H9 (cell line): ENCODE measurements at regions not wholly inside any gene's neighbourhood (a gene's known extent, or its start where the extent isn't known, plus 50 kb on each side); places are given as distances from the start of the nearest gene placed in this dataset.

Experiments used
- DNase-seq: peaks from one replicate; pipeline ENCODE4 v3.0.0-alpha.2; 2017
- H2AFZ ChIP-seq: one replicate; pipeline ENCODE4 v1.6.1; 2013; ENCODE audit warnings: mild to moderate bottlenecking, low read length, control low read depth, moderate library complexity
- H2AK5ac ChIP-seq: 2 replicates; pipeline ENCODE4 v1.6.1; 2013; ENCODE audit warnings: low read length, control low read depth, mixed read lengths; ENCODE audit not compliant: insufficient read length
- H2BK120ac ChIP-seq: one replicate; pipeline ENCODE4 v1.6.1; 2013; ENCODE audit warnings: low read depth, mild to moderate bottlenecking, low read length, control low read depth, inconsistent platforms; ENCODE audit not compliant: poor library complexity, severe bottlenecking
- H2BK12ac ChIP-seq: 2 replicates; pipeline ENCODE4 v1.6.1; 2013; ENCODE audit warnings: low read length, control low read depth, mixed read lengths, low read depth; ENCODE audit not compliant: insufficient read length
- H2BK15ac ChIP-seq: 2 replicates; pipeline ENCODE4 v1.6.1; 2013; ENCODE audit warnings: low read depth, low read length, control low read depth
- H2BK20ac ChIP-seq: one replicate; pipeline ENCODE4 v1.6.1; 2013; ENCODE audit warnings: low read depth, mild to moderate bottlenecking, low read length, control low read depth, inconsistent platforms; ENCODE audit not compliant: poor library complexity, severe bottlenecking
- H2BK5ac ChIP-seq: 2 replicates; pipeline ENCODE4 v1.6.1; 2013; ENCODE audit warnings: low read length, control low read depth, mixed read lengths; ENCODE audit not compliant: insufficient read length
- H3K14ac ChIP-seq: 2 replicates; pipeline ENCODE4 v1.6.1; 2013; ENCODE audit warnings: low read length, control low read depth; ENCODE audit not compliant: insufficient read depth
- H3K18ac ChIP-seq: 2 replicates; pipeline ENCODE4 v1.6.1; 2013; ENCODE audit warnings: low read depth, mild to moderate bottlenecking, mixed read lengths, low read length, control low read depth; ENCODE audit not compliant: insufficient read length
- H3K23ac ChIP-seq: 2 replicates; pipeline ENCODE4 v1.6.1; 2013; ENCODE audit warnings: low read length, control low read depth, mixed read lengths, low read depth; ENCODE audit not compliant: insufficient read length
- H3K23me2 ChIP-seq: 2 replicates; pipeline ENCODE4 v1.6.1; 2013; ENCODE audit warnings: low read depth, mild to moderate bottlenecking, mixed read lengths, low read length, control low read depth; ENCODE audit not compliant: insufficient read length, poor library complexity, severe bottlenecking
- H3K27ac ChIP-seq: 2 replicates; pipeline ENCODE4 v1.5.1; 2013; ENCODE audit warnings: low read length, control low read depth, mixed read lengths, low read depth; ENCODE audit not compliant: insufficient read length
- H3K27me3 ChIP-seq: 2 replicates; pipeline ENCODE4 v1.6.1; 2013; ENCODE audit warnings: low read length, control low read depth, inconsistent platforms; ENCODE audit not compliant: insufficient read depth
- H3K4ac ChIP-seq: 2 replicates; pipeline ENCODE4 v1.6.1; 2013; ENCODE audit warnings: low read depth, mild to moderate bottlenecking, control low read depth, inconsistent platforms, low read length, moderate library complexity
- H3K4me1 ChIP-seq: 2 replicates; pipeline ENCODE4 v1.6.1; 2013; ENCODE audit warnings: low read length, control low read depth, inconsistent platforms; ENCODE audit not compliant: insufficient read depth
- H3K4me2 ChIP-seq: 2 replicates; pipeline ENCODE4 v1.6.1; 2013; ENCODE audit warnings: low read length, control low read depth, mixed read lengths; ENCODE audit not compliant: insufficient read length, insufficient read depth
- H3K56ac ChIP-seq: 2 replicates; pipeline ENCODE4 v1.6.1; 2013; ENCODE audit warnings: low read depth, mild to moderate bottlenecking, mixed read lengths, low read length, control low read depth; ENCODE audit not compliant: insufficient read length
- H3K79me1 ChIP-seq: 2 replicates; pipeline ENCODE4 v1.6.1; 2013; ENCODE audit warnings: low read depth, mild to moderate bottlenecking, moderate library complexity, low read length, control low read depth, inconsistent platforms; ENCODE audit not compliant: insufficient read depth, poor library complexity, severe bottlenecking
- H3K79me2 ChIP-seq: 2 replicates; pipeline ENCODE4 v1.6.1; 2013; ENCODE audit warnings: low read length, control low read depth, inconsistent platforms; ENCODE audit not compliant: insufficient read depth
- H3K9ac ChIP-seq: 2 replicates; pipeline ENCODE4 v1.6.1; 2013; ENCODE audit warnings: low read length, control low read depth, mixed read lengths; ENCODE audit not compliant: insufficient read length; ENCODE audit errors: extremely low read depth
- H3K9me3 ChIP-seq: one replicate; pipeline ENCODE4 v1.6.1; 2013; ENCODE audit warnings: low read depth, low read length, inconsistent platforms; ENCODE audit not compliant: control insufficient read depth
- H3T11ph ChIP-seq: one replicate; pipeline ENCODE4 v1.6.1; 2013; ENCODE audit warnings: mild to moderate bottlenecking, low read length, control low read depth, inconsistent platforms
- H4K20me1 ChIP-seq: one replicate; pipeline ENCODE4 v1.6.1; 2013; ENCODE audit not compliant: control insufficient read depth, insufficient read length, insufficient read depth
- H4K5ac ChIP-seq: 2 replicates; pipeline ENCODE4 v1.6.1; 2013; ENCODE audit warnings: low read depth, mild to moderate bottlenecking, mixed read lengths, low read length, control low read depth; ENCODE audit not compliant: insufficient read length
- H4K8ac ChIP-seq: replicated peaks from 2 replicates; pipeline ENCODE4 v1.6.1; 2013; ENCODE audit warnings: low read length, control low read depth, mixed read lengths, low read depth; ENCODE audit not compliant: insufficient read length
- H4K91ac ChIP-seq: 2 replicates; pipeline ENCODE4 v1.6.1; 2013; ENCODE audit warnings: low read depth, mild to moderate bottlenecking, moderate library complexity, mixed read lengths, low read length, control low read depth; ENCODE audit not compliant: insufficient read length
- H3K27ac Mint-ChIP-seq, 3 experiments: 2 replicates in 2 of 3; 3 replicates in 1 of 3; pipeline ENCODE4 v1.8.0; 2020 to 2021; ENCODE audit warnings: mixed read lengths in 3 of 3, mild to moderate bottlenecking in 1 of 3, moderate library complexity in 1 of 3
- H3K27me3 Mint-ChIP-seq: 2 replicates; pipeline ENCODE4 v1.8.0; 2021; ENCODE audit warnings: low read depth, mild to moderate bottlenecking, moderate library complexity, mixed read lengths
- H3K36me3 Mint-ChIP-seq, 3 experiments: 2 replicates in 2 of 3; 3 replicates in 1 of 3; pipeline ENCODE4 v1.8.0; 2020 to 2021; ENCODE audit warnings: low read depth in 3 of 3, mixed read lengths in 3 of 3; ENCODE audit not compliant: insufficient read depth in 1 of 3
- H3K4me1 Mint-ChIP-seq, 2 experiments: 2 replicates each; pipeline ENCODE4 v1.8.0; 2020; ENCODE audit warnings: mixed read lengths in 2 of 2
- H3K4me3 Mint-ChIP-seq, 2 experiments: 2 replicates in 1 of 2; 3 replicates in 1 of 2; pipeline ENCODE4 v1.8.0; 2020 to 2021; ENCODE audit warnings: mild to moderate bottlenecking in 2 of 2, mixed read lengths in 2 of 2, moderate library complexity in 1 of 2
- H3K9me3 Mint-ChIP-seq, 2 experiments: 2 replicates in 1 of 2; 3 replicates in 1 of 2; pipeline ENCODE4 v1.8.0; 2020; ENCODE audit warnings: mild to moderate bottlenecking in 2 of 2, mixed read lengths in 2 of 2, moderate library complexity in 1 of 2
- CTCF ChIP-seq: fragments of 200-600 bp; sonication (generic); conservative IDR thresholded peaks from 3 replicates; pipeline ENCODE4 v1.8.0; 2021; ENCODE audit warnings: antibody characterized with exemption, mild to moderate bottlenecking
- WGBS: extraction: QIAGEN DNeasy Blood & Tissue Kit; methylation state at CpG from one replicate; pipeline ENCODE4 v1.1.7; 2013; ENCODE audit warnings: missing lambda C conversion rate, low lambda C conversion rate, mixed read lengths; ENCODE audit not compliant: insufficient read length; ENCODE audit errors: extremely low coverage; 5-methylcytosine and 5-hydroxymethylcytosine counted together

DNA sequence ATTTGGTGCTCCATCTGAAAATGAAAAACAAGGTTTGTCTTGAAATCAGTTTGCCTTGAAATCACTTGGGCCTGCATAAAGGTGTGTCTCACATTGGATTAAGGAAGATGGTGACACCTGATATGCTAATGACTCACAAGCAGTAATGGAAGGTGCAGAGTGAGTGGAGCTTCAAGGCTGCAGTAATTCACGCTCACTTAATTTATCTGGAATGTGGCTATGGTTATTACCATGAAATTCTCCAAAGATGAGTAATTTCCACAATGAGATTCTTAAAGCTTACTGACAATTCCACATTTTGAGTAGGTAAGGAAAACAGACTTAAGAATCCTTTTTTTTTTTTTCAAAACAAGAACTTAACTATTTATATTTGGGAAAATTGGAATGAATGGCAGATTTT lies 156.8 kb downstream of the PAX3 start:
- H2AK5ac ChIP-seq: no peak overlapping the region
- no peak overlapping the region for H4K8ac ChIP-seq
- H3K4me2 ChIP-seq: no peak overlapping the region
- DNase-seq: no peak
- Mint-ChIP-seq H3K27ac (no peak overlapping the region), H3K36me3 (no peaks in the 10 kb centered on the region; a peak in 2 of 7 replicates), H3K9me3 (peaks cover 0 to 2% of the 10 kb centered on the region in 2 experiments; a peak in 1 of 5 replicates), H3K27me3 (no peaks in the 10 kb centered on the region; the same call in 1 of the 2 replicates), H3K4me3 (no peak overlapping the region), H3K4me1 (no peaks in the 10 kb centered on the region)
- no peak overlapping the region for H3K27ac ChIP-seq
- H2AFZ ChIP-seq: no peak overlapping the region
- H3K9me3 ChIP-seq: no peaks in the 10 kb centered on the region
- H3K4me1 ChIP-seq: no peaks in the 10 kb centered on the region
- H3K9ac ChIP-seq: no peak overlapping the region
- no peak overlapping the region for H3T11ph ChIP-seq
- H3K27me3 ChIP-seq: no peaks in the 10 kb centered on the region
- no peak overlapping the region for H2BK120ac ChIP-seq
- no CpG with 5 or more reads among the region's 1 CpG for WGBS
- H3K18ac ChIP-seq: no peak overlapping the region
- H2BK12ac ChIP-seq: no peak overlapping the region
- no peak overlapping the region for H2BK20ac ChIP-seq
- no peak for TF ChIP-seq CTCF
- H4K20me1 ChIP-seq: no peaks in the 10 kb centered on the region
- no peak overlapping the region for H2BK15ac ChIP-seq
- H4K5ac ChIP-seq: no peak overlapping the region
- H3K23me2 ChIP-seq: no peaks in the 10 kb centered on the region
- no peak overlapping the region for H3K4ac ChIP-seq
- no peak overlapping the region for H3K14ac ChIP-seq
- H2BK5ac ChIP-seq: no peak overlapping the region
- H3K23ac ChIP-seq: no peak overlapping the region
- no peaks in the 10 kb centered on the region for H3K79me1 ChIP-seq
- no peaks in the 10 kb centered on the region for H3K79me2 ChIP-seq
- H4K91ac ChIP-seq: no peak overlapping the region
- no peak overlapping the region for H3K56ac ChIP-seq
